ENCODE measurements at regions not wholly inside any gene's neighbourhood (a gene's known extent, or its start where the extent isn't known, plus 50 kb on each side); places are given as distances from the start of the nearest gene placed in this dataset.

- TF ChIP-seq, protein P1, sequence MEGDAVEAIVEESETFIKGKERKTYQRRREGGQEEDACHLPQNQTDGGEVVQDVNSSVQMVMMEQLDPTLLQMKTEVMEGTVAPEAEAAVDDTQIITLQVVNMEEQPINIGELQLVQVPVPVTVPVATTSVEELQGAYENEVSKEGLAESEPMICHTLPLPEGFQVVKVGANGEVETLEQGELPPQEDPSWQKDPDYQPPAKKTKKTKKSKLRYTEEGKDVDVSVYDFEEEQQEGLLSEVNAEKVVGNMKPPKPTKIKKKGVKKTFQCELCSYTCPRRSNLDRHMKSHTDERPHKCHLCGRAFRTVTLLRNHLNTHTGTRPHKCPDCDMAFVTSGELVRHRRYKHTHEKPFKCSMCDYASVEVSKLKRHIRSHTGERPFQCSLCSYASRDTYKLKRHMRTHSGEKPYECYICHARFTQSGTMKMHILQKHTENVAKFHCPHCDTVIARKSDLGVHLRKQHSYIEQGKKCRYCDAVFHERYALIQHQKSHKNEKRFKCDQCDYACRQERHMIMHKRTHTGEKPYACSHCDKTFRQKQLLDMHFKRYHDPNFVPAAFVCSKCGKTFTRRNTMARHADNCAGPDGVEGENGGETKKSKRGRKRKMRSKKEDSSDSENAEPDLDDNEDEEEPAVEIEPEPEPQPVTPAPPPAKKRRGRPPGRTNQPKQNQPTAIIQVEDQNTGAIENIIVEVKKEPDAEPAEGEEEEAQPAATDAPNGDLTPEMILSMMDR (IDR thresholded peaks at IDR 0.05; ENCODE audit: poor library complexity), result no peak
- TF ChIP-seq EZH2 (IDR thresholded peaks at IDR 0.05; ENCODE audit: borderline replicate concordance), result no peak
These were observed 991.9 kb downstream of the FLRT2 start for GRCh38 chr14:86521843-86522242.

Measured in hepatocyte (in vitro differentiated cells).